ENCODE measurements at regions not wholly inside any gene's neighbourhood (a gene's known extent, or its start where the extent isn't known, plus 50 kb on each side); places are given as distances from the start of the nearest gene placed in this dataset.

GRCh38 chr14:59013672-59014298 lies 174.7 kb upstream of the DAAM1 start:
- ChIA-PET POLR2A (no interaction called here), CTCF (interaction anchor here (0.8 to 1.1 kb wide), 4 partner anchors 9 to 68 kb away, joined by 3 to 4 read pairs (median 4); no protein-coding TSS in a partner anchor)
- 78% methylated on average over 7 of the region's 7 CpGs for WGBS (ENCODE audit: low lambda C conversion rate)

GRCh38 chr14:59015482-59015881 lies 173.0 kb upstream of the DAAM1 start:
- no peak overlapping the region for H3K9ac ChIP-seq
- DNase-seq = no peak
- H3K4me2 ChIP-seq = no peak overlapping the region
- no peaks in the 10 kb centered on the region; a peak in 2 of 4 replicates for H3K4me1 ChIP-seq (ENCODE audit: control insufficient read depth in 1 of 2, insufficient read depth in 2 of 2, low read depth in 1 of 2, low read length in 1 of 2)
- H3F3A ChIP-seq (replicated peaks; ENCODE audit: insufficient read depth) = no peaks in the 10 kb centered on the region
- H3K79me2 ChIP-seq (ENCODE audit: insufficient read depth) = no peaks in the 10 kb centered on the region
- H3K4me3 ChIP-seq (ENCODE audit: low read depth in 2 of 2, low read length in 1 of 2) = no peak overlapping the region
- 100% methylated on average over 1 of the region's 3 CpGs for WGBS (ENCODE audit: low lambda C conversion rate)
- ChIA-PET POLR2A (no interaction called here), CTCF (interaction anchor here (1.4 to 3.2 kb wide), 2 partner anchors 13 to 170 kb away, joined by 3 to 19 read pairs; no protein-coding TSS in a partner anchor)
- no peaks in the 10 kb centered on the region for H3K9me3 ChIP-seq
- H3K36me3 ChIP-seq (replicated peaks in 1 of 2; ENCODE audit: control insufficient read depth in 1 of 2, insufficient read depth in 2 of 2, low read length in 1 of 2) = no peaks in the 10 kb centered on the region
- no peaks in the 10 kb centered on the region for H3K27me3 ChIP-seq (ENCODE audit: insufficient read depth)
- H3K9me2 ChIP-seq = no peaks in the 10 kb centered on the region
- H4K20me1 ChIP-seq (ENCODE audit: insufficient read depth) = no peaks in the 10 kb centered on the region
- H2AFZ ChIP-seq (ENCODE audit: low read depth) = no peak overlapping the region
- H3K27ac ChIP-seq (ENCODE audit: low read depth in 2 of 2, low read length in 1 of 2) = no peak overlapping the region
- no peak for TF ChIP-seq CHD2 (IDR thresholded peaks at IDR 0.05; ENCODE audit: low read length, partially characterized antibody)
- no peak for TF ChIP-seq RFX5 (IDR thresholded peaks at IDR 0.05; ENCODE audit: low read length)
- no peak for TF ChIP-seq EP300 (IDR thresholded peaks at IDR 0.05; ENCODE audit: borderline replicate concordance in 1 of 2, low read depth in 1 of 2, low read length in 1 of 2)
- no peak for TF ChIP-seq SMC3 (IDR thresholded peaks at IDR 0.05; ENCODE audit: low read depth, low read length)
- no peak for TF ChIP-seq FOXJ3 (CRISPR knock-in tag; IDR thresholded peaks at IDR 0.05)
- TF ChIP-seq FOSL2 (IDR thresholded peaks at IDR 0.05; ENCODE audit: borderline replicate concordance, low read depth) = no peak
- no peak for TF ChIP-seq TEAD4 (IDR thresholded peaks at IDR 0.05; ENCODE audit: borderline replicate concordance, insufficient read depth)
- TF ChIP-seq POLR2AphosphoS5 (IDR thresholded peaks at IDR 0.05; ENCODE audit: low read depth, low read length) = no peak
- no peak for TF ChIP-seq TAF1 (IDR thresholded peaks at IDR 0.05; ENCODE audit: borderline replicate concordance, low read depth, low read length)
- TF ChIP-seq GATA2 (CRISPR knock-in tag; IDR thresholded peaks at IDR 0.05) = no peak
- no peak for TF ChIP-seq NRF1 (IDR thresholded peaks at IDR 0.05; ENCODE audit: low read depth, low read length)
- TF ChIP-seq FOXM1 (IDR thresholded peaks at IDR 0.05; ENCODE audit: low read depth) = no peak
- no peak for TF ChIP-seq IRF3 (IDR thresholded peaks at IDR 0.05; ENCODE audit: low read depth, low read length)
- no peak for TF ChIP-seq USF1 (IDR thresholded peaks at IDR 0.05; ENCODE audit: borderline replicate concordance, low read depth)

More at GRCh38 chr14:59013672-59014298, 174.7 kb upstream of the DAAM1 start:
- no peaks in the 10 kb centered on the region for H3K79me2 ChIP-seq (ENCODE audit: insufficient read depth)
- no peak overlapping the region for H3K4me2 ChIP-seq
- no peak for TF ChIP-seq RCOR1 (IDR thresholded peaks at IDR 0.05; ENCODE audit: low read length)
- TF ChIP-seq CTCF (IDR thresholded peaks at IDR 0.05) = no peak
- no peak for TF ChIP-seq MAX (IDR thresholded peaks at IDR 0.05; ENCODE audit: low read depth)
- TF ChIP-seq USF1 (IDR thresholded peaks at IDR 0.05; ENCODE audit: borderline replicate concordance, low read depth) = no peak
- no peak for TF ChIP-seq RXRA (IDR thresholded peaks at IDR 0.05; ENCODE audit: borderline replicate concordance, low read depth)
- no peak overlapping the region for H3K27ac ChIP-seq (ENCODE audit: low read depth in 2 of 2, low read length in 1 of 2)
- no peaks in the 10 kb centered on the region; a peak in 2 of 4 replicates for H3K4me1 ChIP-seq (ENCODE audit: control insufficient read depth in 1 of 2, insufficient read depth in 2 of 2, low read depth in 1 of 2, low read length in 1 of 2)
- no peaks in the 10 kb centered on the region for H3K27me3 ChIP-seq (ENCODE audit: insufficient read depth)
- no peaks in the 10 kb centered on the region for H4K20me1 ChIP-seq (ENCODE audit: insufficient read depth)
- no peak overlapping the region for H3K4me3 ChIP-seq (ENCODE audit: low read depth in 2 of 2, low read length in 1 of 2)
- H3K9me3 ChIP-seq = no peaks in the 10 kb centered on the region
- no peak for DNase-seq
- no peaks in the 10 kb centered on the region for H3K36me3 ChIP-seq (replicated peaks in 1 of 2; ENCODE audit: control insufficient read depth in 1 of 2, insufficient read depth in 2 of 2, low read length in 1 of 2)
- no peaks in the 10 kb centered on the region for H3K9me2 ChIP-seq
- H2AFZ ChIP-seq (ENCODE audit: low read depth) = no peak overlapping the region
- no peak overlapping the region for H3K9ac ChIP-seq
- H3F3A ChIP-seq (replicated peaks; ENCODE audit: insufficient read depth) = no peaks in the 10 kb centered on the region
